Esophagus muscularis mucosa (tissue), 4 donors: ENCODE measurements at regions not wholly inside any gene's neighbourhood (a gene's known extent, or its start where the extent isn't known, plus 50 kb on each side); places are given as distances from the start of the nearest gene placed in this dataset.
"Not testable (repeated sequence)": the region's sequence is repeated elsewhere in the genome, so short reads cannot be mapped to it uniquely, and the experiment has no call there.

Experiments used
- DNase-seq: peaks from one replicate; pipeline ENCODE4 v3.0.0-alpha.2; 2017; ENCODE audit errors: extremely low spot score
- H3K27ac ChIP-seq, 4 donors: fragments of 200-600 bp; sonication (generic); replicated peaks in 1 of 4; 1 replicate in 3 of 4; 2 replicates in 1 of 4; pipeline ENCODE4 v1.5.1; 2016 to 2019; ENCODE audit warnings: mild to moderate bottlenecking in 1 of 4
- H3K27me3 ChIP-seq, 4 donors: fragments of 200-600 bp; sonication (generic); one replicate each; pipeline versions ENCODE4 v1.5.1 to v1.6.0; 2016 to 2019
- H3K36me3 ChIP-seq, 4 donors: fragments of 200-600 bp; sonication (generic); one replicate each; pipeline ENCODE4 v1.5.1; 2016 to 2019
- H3K4me1 ChIP-seq, 4 donors: fragments of 200-600 bp; sonication (generic); one replicate each; pipeline ENCODE4 v1.5.1; 2016 to 2019
- H3K4me3 ChIP-seq, 4 donors: fragments of 200-600 bp; sonication (generic); 1 replicate in 2 of 4; 2 replicates in 2 of 4; pipeline ENCODE4 v1.5.1; 2016 to 2019; ENCODE audit warnings: mild to moderate bottlenecking in 4 of 4, moderate library complexity in 1 of 4
- H3K9me3 ChIP-seq, 4 donors: fragments of 200-600 bp; sonication (generic); 1 replicate in 3 of 4; 2 replicates in 1 of 4; pipeline ENCODE4 v1.5.1; 2016 to 2019
- CTCF ChIP-seq, 3 experiments: fragments of 200-600 bp in 2 of 3; fragments of 450-650 bp in 1 of 3; sonication (generic) in 2 of 3; IDR thresholded peaks; one replicate each; pipeline ENCODE4 v1.5.1; 2017 to 2019; ENCODE audit warnings: antibody characterized with exemption in 3 of 3, mild to moderate bottlenecking in 2 of 3, moderate library complexity in 1 of 3
- EP300 ChIP-seq: sonication (generic); formaldehyde crosslinking; IDR thresholded peaks from one replicate; pipeline ENCODE4 v1.6.1; 2017; ENCODE audit warnings: antibody characterized with exemption
- POLR2A ChIP-seq: fragments of 450-650 bp; IDR thresholded peaks from one replicate; pipeline ENCODE4 v1.6.1; 2017; ENCODE audit warnings: antibody characterized with exemption, moderate library complexity, mild to moderate bottlenecking, low read depth
- POLR2AphosphoS5 ChIP-seq, 2 donors: sonication (generic); formaldehyde crosslinking; IDR thresholded peaks; one replicate each; pipeline ENCODE4 v1.6.1; 2017; ENCODE audit warnings: antibody characterized with exemption in 2 of 2
- WGBS: methylation state at CpG from one replicate; pipeline ENCODE4 v1.1.5; 2018; 5-methylcytosine and 5-hydroxymethylcytosine counted together
- intact Hi-C: fragments of 100-400 bp; cut with DNase I; formaldehyde crosslinking; loops from one replicate; pipeline ENCODE4 v1.15.1; 2023

- no peaks in the 10 kb centered on the region for H3K36me3 ChIP-seq
- no peak for DNase-seq
- 52% methylated on average over 4 of the region's 4 CpGs for WGBS
- no peaks in the 10 kb centered on the region for H3K27me3 ChIP-seq
- no peak overlapping the region for H3K27ac ChIP-seq
- H3K4me3 ChIP-seq, result no peak overlapping the region
- no peaks in the 10 kb centered on the region for H3K9me3 ChIP-seq
- no peaks in the 10 kb centered on the region for H3K4me1 ChIP-seq
- intact Hi-C loops, result no loop called here
- TF ChIP-seq EP300, result no peak
These were observed 230.8 kb downstream of the CYLC2 start for GRCh38 chr9:103225702-103226646.

GRCh38 chr9:103226647-103227013 lies 231.5 kb downstream of the CYLC2 start:
- Histone ChIP-seq H3K9me3 (no peaks in the 10 kb centered on the region), H3K4me3 (no peak overlapping the region), H3K27ac (no peak overlapping the region), H3K4me1 (no peaks in the 10 kb centered on the region), H3K27me3 (no peaks in the 10 kb centered on the region), H3K36me3 (no peaks in the 10 kb centered on the region)
- intact Hi-C loops, result no loop called here
- TF ChIP-seq POLR2AphosphoS5 (IDR thresholded peaks at IDR 0.05) (no peak), POLR2A (no peak), EP300 (no peak), CTCF (IDR thresholded peaks at IDR 0.05) (no peak)
- 60% methylated on average over 1 of the region's 1 CpG for WGBS
- no peak for DNase-seq

DNA sequence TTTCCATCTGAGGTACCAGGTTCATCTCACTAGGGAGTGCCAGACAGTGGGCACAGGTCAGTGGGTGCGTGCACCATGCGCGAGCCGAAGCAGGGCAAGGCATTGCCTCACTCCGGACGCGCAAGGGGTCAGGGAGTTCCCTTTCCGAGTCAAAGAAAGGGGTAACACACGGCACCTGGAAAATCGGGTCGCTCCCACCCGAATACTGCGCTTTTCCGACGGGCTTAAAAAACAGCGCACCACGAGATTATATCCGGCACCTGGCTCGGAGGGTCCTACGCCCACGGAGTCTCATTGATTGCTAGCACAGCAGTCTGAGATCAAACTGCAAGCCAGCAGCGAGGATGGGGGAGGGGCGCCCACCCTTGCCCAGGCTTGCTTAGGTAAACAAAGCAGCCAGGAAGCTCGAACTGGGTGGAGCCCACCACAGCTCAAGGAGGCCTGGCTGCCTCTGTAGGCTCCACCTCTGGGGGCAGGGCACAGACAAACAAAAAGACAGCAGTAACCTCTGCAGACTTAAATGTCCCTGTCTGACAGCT lies 242.5 kb downstream of the CYLC2 start:
- H3K4me3 ChIP-seq, H3K4me1 ChIP-seq, H3K36me3 ChIP-seq, H3K9me3 ChIP-seq, H3K27ac ChIP-seq, DNase-seq, H3K27me3 ChIP-seq, intact Hi-C loops: not testable (repeated sequence)
- WGBS, result 89% methylated on average over 19 of the region's 24 CpGs

DNA sequence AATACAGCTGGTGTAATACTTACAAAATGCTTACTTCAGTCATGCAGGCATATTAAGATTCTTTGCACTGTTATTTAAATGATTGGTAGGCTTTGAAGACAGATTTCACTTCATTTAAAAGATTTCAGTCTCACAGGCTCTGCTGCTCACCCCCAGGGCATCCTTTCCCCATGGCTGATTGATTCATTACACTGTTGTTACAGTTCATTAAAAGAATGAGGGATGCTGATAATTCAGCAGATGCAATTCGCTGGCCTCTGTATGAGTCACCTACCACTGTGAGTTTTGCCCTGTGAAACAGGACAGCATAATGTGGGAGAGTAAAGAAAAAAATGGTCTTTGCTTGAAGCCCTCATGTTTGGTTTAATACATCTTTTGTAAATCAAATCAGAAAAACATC lies 246.9 kb downstream of the CYLC2 start:
- Histone ChIP-seq H3K27me3 (no peaks in the 10 kb centered on the region), H3K27ac (no peak overlapping the region), H3K9me3 (no peaks in the 10 kb centered on the region), H3K36me3 (no peaks in the 10 kb centered on the region), H3K4me3 (no peak overlapping the region), H3K4me1 (no peaks in the 10 kb centered on the region)
- intact Hi-C loops, result no loop called here
- 93% methylated on average over 1 of the region's 1 CpG for WGBS
- DNase-seq, result no peak
- TF ChIP-seq CTCF (IDR thresholded peaks at IDR 0.05), result no peak
- no peak for TF ChIP-seq EP300
- TF ChIP-seq POLR2AphosphoS5 (IDR thresholded peaks at IDR 0.05), result no peak
- TF ChIP-seq POLR2A, result no peak

DNA sequence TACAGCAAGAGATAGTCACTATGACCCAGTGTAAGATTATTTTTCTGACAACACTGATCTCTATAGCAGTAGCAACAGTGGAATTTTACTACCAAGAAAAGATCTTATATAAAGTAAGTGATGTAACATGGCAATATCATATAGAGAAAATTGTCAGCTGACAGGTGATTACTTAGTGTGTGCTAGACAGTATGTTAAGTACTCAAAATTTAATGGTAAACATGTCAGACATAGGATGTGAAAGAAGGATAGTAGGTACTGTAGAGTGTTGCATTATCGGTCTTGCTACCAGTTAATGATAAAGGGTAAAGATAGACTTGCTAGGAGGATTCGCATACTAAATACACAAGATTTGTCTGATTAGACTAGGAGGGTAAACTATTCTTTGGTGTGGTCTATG lies 247.4 kb downstream of the CYLC2 start:
- WGBS, result 91% methylated on average over 2 of the region's 2 CpGs
- H3K9me3 ChIP-seq, result no peaks in the 10 kb centered on the region
- no peak overlapping the region for H3K27ac ChIP-seq
- no peaks in the 10 kb centered on the region for H3K36me3 ChIP-seq
- intact Hi-C loops, result no loop called here
- H3K4me3 ChIP-seq, result no peak overlapping the region
- H3K27me3 ChIP-seq, result no peaks in the 10 kb centered on the region
- TF ChIP-seq EP300, result no peak
- no peak for TF ChIP-seq CTCF (IDR thresholded peaks at IDR 0.05)
- TF ChIP-seq POLR2A, result no peak
- TF ChIP-seq POLR2AphosphoS5 (IDR thresholded peaks at IDR 0.05), result no peak
- no peak for DNase-seq
- no peaks in the 10 kb centered on the region for H3K4me1 ChIP-seq
